Superior temporal gyrus (tissue), 1 donor: ENCODE measurements at regions not wholly inside any gene's neighbourhood (a gene's known extent, or its start where the extent isn't known, plus 50 kb on each side); places are given as distances from the start of the nearest gene placed in this dataset.
A peak's percentile ranks its signal among the peaks of the same experiment; 100 is the strongest.

Experiments used
- DNase-seq: peaks from one replicate; pipeline ENCODE4 v3.0.0-alpha.2; 2016; ENCODE audit errors: extremely low spot score

DNA sequence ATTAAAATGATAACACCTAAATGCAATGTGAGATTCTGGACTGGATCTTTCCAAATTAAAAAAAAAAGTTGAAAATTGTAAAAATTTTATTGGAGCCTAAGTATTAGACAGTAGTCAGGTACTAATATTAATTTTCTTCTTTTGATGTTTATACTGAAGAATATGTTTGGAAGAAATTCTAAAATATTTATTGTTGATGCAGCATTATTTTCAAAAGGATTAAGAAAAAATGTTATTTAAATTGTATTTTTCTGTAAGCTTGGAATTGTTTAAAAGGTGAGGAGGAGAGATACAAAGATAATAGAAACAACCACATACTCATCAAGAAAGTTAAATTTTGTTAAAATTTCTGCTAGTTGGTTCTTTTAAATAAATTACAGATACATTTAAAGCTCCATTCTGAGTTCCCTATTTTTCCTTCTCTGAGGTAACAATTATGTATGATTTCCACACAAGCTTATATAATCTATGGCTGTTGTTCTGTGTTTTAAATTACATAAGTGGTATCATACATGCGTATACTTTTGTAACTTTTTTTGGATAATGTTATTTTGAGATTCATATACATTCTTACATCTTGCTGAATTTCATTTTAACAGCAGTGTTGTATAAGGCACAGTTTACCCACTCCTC is 180.3 kb upstream of the RGS18 start:
- no peak for DNase-seq

DNA sequence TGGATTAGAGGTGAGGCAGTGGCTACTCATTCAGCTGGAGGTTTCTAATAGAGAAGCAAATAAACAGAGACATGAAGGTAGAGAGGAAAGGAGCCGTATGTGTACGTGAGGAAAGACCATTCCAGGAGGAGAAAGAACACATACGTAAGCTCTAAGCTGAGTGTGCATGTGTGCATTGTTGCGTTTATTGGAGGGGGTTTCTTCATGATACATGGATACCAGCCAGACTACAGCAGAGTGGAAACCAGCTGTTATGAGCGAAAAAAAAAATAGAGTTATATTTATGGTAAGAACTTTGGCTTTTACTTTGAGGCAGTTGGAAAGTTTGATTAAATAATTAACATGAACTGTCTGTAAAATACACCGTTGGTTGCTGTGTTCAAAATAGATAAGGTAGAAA is 173.4 kb upstream of the RGS18 start:
- no peak for DNase-seq

DNA sequence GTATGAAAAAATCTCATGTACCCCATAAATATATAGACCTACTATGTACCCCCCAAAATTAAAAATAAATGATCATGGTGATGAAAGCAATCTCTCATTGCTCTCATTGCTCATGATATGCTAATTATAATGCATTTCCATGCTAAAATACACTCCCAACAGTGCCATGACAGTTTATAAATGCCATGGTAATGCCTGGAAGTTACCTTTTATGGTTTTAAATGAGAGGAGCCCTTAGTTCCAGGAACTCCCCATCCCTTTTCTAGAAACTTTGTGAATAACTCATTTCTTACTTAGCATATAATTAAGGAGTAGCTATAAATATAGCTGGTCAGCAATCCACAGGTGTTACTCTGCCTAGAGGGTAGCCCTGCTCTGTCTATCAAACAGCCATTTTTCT is 166.1 kb upstream of the RGS18 start:
- no peak for DNase-seq

DNA sequence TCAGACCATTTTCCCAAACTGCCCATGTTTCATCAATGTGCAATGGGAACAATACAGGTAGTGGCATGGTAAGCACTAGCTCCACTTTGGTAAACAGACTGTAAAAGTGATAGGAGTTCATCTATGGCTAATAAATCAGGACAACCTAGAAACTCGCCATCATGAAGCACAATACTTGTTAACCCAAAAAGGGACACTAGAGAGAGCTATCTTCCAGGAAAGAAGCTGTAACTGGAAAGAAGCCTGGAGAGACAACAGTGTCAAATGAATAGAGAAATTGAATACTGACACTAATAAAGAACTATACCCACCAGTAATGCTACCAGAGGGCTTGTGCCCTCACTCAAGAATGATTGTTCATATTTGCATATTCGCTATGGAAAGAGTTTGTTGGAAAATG is 164.7 kb upstream of the RGS18 start:
- no peak for DNase-seq

DNA sequence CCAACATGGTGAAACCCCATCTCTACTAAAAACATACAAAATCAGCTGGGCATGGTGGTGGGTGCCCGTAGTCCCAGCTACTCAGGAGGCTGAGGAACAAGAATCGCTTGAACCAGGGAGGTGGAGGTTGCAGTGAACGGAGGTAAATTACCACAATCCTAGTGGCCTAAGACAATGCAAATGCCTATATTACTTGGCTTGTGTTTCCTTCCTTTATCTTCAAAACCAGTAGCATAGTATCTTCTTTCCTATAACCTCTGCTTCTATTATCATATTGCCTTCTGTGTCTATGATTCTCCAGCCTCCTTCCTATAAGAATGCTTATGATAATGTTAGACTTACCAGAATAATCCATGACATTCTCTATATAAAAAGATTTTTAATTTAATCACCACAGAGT is 156.2 kb upstream of the RGS18 start:
- DNase-seq: no peak

DNA sequence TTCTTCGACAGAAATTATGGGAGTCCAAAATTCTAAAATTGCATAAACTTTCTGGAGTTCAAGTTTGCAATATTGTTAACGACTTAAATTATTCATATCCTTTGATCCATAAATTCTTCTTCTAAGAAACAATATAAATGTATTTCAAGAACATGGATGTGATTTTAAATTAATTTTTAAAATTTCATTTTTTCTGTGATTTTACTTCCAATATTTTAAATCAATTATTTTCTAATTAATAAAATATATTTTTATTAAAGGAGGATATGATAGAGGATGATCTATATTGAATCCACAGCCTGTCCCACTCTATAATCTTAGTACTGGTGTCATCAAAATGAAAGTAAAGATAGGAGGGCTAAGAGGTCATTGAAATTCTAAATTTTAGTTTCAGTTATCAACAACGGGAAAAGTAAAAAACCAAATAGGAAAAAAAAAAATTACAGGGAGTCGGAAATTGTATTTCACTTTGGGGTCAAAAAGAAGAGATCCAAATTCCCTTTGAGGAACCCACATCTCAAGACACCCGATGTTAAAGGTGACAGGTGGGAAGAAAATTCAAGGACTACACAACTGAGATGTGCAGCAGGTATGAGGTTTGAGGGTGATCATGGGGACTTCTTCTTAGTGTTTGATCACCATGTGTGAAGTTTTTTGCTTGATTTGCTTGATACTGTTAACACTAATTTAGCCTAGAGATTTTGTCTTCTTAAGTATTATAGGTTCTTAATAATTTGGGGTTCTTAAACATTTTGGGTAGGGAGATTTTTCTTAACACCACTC is 154.8 kb upstream of the RGS18 start:
- DNase-seq: no peak

DNA sequence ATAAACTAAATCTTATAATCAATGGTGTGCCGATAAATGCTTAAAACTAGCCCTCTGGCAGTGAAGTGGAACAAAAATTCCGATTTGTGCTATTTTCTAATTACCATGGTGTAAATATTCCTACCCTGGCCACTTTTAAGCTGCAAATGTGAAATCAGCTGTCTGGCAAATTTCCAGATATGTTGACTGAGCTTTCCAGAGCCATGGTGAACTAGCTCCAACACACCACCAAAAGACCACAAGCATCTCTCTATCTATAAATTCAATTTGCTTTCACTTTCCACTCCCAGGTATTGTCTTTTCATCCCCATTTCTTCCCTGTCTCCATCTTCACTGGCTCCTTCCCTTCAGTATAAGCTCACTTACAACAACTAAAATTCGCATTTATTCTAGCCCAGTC is 152.3 kb upstream of the RGS18 start:
- DNase-seq: no peak

DNA sequence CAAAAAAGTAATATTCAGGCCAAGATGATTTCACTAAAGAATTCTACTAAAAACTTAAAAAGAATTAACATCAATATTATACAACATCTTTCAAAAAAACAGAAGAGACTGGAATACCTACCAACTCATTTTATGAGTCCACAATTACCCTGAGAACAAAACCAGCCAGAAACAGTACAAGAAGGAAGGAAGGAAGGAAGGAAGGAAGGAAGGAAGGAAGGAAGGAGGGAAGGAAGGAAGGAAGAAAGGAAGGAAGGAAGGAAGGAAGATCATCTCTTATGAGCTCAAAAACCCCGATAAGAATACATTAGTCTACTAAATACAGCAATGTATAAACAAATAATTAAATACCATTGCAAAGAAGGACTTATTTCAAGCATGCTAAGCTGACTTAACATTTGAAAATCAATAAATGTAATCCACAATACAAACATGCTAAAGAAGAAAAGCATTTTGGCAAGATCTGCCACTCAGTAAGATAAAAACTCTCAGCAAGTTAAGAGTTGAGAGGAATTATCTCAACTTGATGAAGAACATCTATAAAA is 149.9 kb upstream of the RGS18 start:
- DNase-seq: no peak

DNA sequence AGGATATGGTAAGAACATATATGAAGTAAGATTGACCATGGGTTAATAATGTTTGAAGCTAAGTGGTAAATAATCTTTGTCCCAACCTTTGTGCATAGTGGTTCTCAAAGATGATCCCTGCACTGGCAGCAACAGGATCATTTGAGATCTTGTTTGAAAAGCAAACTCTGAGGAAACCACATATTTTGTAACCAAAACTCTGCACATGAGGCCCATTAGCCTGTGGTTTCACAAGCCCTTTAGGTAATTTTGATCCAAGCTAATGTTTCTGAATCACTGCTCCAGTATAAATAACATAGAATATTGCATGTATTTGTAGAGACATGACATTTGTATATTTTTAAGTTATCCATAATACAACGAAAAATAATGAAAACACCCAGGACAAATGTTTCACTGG is 147.9 kb upstream of the RGS18 start:
- DNase-seq: no peak

DNA sequence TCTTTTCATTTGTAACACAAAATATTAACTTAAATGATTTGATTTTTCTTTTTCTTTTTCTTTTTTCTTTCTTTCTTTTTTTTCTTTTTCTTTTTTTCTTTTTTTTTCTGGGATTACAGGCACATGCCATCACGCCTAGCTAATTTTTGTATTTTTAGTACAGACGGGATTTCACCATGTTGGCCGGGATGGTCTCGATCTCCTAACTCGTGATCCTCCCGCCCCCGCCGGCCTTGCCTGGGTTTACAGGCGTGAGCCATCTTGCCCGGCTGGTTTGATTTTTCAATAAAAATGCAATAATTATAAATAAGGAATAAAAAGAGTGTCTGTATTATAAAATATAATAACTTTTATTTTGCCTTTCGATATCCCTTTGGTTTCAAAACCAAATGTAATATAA is 146.7 kb upstream of the RGS18 start:
- DNase-seq: no peak

DNA sequence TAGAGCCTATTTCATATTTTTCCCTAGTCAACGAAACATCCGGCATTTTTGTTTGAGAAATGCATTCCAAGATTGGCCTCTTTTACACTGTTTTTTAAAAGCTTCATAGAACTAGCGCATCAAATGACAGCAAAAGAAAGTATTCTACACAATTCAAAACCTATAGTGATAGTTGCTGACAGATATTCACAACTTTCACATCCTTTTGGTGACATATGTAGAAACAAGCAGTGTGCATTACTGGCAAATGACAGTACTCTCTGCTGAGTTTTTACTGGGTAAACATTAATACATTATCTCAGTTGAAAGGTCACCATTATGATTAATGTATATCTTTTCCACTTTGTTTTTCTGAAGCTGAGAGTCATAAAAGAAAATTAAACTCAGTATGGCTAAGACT is 135.4 kb upstream of the RGS18 start:
- no peak for DNase-seq

DNA sequence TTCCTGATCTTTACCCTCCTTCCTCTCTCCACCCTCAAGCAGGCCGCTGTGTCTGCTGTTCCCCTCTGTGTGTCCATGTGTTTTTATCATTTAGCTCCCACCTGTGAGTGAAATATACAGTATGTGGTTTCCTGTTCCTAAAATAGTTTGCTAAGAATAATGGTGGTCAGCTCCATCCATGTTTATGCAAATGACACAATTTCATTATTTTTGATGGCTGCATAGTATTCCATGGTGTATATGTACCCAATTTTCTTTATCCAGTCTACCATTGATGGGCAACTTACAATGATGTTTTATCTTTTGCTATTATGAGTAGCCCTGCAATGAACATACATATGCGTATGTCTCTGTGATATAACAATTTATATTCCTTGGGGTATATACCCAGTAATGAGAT is 133.4 kb upstream of the RGS18 start:
- DNase-seq: no peak

DNA sequence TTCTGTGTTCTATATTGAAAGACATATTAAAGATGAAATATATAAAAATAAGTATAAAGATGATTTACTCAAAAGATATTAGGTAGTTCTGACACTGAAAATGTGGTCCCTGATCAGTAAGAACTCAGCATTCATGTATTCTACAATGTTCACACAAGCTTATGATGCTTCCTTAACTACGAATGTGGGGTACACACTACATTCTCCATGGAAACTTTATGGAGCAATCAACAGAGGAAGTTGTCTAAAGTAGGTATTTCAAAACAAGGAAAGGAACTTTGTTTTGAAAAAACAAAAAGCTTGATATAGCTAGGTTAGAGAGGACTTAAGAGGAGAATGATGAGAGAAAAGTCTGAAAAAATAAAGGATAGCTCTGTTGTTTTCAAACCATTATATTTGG is 119.7 kb upstream of the RGS18 start:
- no peak for DNase-seq

DNA sequence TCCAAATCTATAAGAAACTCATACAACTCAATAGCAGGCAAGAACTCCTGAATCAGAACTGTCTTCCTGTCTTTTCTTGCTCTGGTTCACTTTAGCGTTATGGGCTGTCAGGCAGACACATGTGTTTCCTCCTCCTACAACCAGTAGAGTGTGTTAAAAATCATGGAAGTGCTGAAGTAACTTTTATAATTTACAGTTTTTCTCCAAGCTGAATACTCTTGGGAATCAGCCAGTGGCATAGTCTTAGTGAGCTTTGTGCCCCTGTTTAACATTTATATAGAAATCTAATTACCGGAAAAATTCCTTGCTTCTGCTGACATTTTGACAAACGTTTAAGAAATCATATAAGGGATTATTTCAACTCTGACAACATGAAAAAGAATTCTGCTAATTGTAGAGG is 113.1 kb upstream of the RGS18 start:
- DNase-seq: no peak

DNA sequence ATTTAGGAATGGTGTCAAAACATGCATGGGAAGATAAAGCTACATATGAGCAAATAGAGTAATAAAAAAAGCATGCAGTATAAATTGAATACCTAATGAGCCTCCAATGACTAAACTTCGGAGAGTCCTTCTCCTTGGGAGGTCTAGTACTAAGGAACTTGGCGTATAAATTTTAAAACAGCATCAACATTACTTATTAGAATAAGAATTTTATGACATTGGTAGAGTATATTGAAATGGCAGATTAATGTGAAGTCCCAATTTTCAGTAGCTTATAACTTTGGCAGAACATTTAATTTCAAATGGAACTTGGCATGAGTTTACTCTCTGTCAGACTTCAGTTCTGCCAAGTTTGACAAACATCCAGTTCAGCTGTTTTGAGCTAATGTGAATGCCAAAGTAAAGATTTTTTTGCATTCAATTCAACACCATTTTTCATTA is 104.7 kb upstream of the RGS18 start:
- DNase-seq: peak; percentile 66

DNA sequence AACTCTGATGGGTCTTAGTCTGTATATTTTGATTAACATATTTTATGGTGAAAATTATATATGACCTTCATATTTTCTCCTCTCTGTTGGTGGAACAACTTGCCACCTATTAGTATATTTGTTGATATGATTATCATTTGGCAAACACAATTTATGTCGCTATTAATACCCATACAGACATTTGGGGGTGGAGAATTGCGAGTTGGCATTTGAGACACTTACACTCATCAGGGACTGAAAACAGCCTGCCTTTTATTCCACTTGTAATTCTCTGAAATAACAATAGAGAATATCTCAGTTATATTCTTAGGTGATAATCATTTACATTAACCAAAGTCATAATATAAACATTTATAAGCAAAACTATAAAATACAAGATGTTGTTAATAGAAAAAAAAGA is 100.5 kb upstream of the RGS18 start:
- no peak for DNase-seq

DNA sequence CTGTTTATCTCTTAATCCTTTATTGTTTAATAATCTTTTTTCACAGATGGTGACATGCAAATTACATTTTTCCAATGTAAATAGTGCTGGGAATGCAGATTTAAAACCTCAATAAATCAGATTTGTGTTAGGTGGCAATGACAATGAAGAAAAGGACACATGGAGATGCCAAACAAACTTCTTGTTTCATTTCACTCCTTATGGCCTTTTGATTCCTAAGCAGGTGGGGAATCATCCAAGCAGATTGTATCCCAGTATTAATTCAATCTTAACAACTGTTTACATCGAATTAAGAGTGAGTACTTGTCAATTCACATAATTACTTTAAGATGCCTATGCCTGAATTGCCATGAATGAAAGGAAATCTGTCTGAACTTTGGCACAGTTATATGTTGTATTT is 98.9 kb upstream of the RGS18 start:
- DNase-seq: no peak

DNA sequence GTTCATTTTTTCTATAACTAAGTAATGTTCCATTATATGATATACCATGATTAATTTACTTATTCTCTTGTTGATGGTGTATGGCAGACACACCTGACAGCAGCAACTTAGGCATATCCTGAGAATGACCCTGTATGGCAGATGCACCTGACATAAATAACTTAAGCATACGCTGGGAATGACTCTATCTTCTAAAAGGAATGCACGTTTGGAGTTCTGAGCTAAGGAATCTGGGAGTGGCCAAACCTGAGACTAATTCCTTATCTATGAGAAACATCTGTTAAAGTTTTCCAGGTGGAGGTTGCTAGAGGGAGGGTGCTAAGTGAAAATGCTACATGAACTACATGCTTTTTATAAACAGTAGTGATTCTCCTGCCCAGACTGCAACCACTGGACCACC is 96.7 kb upstream of the RGS18 start:
- no peak for DNase-seq

DNA sequence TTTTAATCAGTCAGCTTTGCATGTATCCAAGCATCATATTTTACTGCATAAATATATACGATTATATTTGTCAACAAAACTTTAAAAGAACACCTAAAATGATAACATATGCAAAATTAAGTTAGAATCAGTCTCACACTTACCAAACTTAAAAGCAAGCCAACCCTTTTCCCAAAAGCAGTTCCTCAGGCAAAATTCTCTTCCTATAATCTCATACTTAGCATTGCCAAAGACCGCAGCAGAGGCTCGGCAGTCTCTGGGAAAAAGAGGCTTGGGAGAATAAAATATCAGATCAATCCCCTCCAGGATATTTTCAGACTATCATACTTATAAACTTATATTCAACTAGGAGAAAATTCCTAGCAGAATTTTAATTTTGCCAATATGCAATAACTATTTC is 93.2 kb upstream of the RGS18 start:
- DNase-seq: no peak

DNA sequence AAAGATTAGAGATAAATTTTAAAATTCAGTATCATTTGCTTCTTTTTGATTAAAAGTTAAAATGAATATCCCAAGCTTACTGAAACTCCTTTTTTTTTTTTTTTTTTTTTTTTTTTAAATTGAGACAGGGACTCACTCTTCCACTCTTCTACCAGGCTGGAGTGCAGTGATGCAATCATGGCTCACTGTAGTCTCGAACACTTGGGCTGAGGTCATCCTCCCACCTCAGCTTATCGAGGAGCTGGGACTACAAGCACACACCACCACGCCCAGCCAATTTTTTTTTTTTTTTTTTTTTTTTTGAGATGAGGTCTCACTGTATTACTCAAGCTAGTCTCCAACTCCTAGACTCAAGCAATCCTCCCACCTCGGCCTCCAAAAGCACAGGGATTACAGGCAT is 92.1 kb upstream of the RGS18 start:
- no peak for DNase-seq

DNA sequence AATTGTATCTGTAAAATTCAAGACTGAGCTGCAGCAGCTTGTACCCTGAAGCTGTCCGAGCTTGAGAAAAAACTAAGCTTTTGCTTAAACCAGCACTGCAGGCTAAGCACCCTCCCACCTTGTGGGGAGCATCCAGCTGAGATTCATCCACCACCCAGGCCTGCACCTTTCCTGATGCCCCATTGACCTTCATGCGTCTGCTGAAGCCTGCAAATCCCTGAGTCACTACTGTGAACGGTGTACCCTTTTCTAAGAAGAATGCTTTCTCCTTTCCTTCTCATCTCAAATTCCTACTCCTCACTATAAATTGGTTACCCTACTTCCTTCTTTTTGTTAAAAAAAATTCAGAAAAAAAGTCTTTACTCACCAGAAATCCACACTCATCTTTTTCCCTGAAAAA is 90.9 kb upstream of the RGS18 start:
- no peak for DNase-seq

DNA sequence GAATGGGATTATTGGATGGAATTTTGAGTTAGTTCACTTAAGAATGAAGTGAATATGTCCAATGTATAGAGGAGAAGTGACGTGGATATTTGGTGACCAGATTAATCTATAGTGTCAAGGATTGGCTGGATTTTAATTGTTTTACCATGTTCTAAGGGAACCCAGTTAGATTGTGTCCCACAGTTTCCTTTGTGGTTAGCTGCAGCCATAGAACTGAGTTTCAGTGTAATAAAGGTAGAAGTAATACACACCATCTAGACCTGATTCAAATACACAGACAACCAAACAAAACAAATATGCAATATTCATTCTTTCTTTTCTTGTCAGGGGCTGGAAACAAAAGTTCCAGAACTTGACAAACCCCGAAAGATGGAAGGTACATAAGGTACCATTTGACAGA is 88.0 kb upstream of the RGS18 start:
- DNase-seq: no peak

DNA sequence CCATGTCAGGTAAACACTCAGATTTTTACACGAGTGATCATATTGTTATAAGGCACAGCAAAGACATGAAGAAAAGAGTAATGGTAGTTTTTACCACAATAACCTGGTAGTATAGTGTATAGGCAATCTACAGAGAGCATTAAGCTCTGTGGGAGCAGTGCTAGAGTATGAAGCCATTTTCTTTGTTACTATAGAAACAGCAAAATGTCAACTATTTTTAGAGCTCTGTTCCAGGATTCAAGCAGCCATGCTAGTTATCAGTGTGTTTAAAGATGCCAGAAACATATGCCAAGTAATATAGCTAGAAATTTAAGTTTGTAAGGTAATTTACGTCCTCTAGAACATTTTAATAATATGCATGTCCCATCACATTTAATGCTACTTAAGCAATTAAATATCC is 77.6 kb upstream of the RGS18 start:
- DNase-seq: peak; percentile 47

DNA sequence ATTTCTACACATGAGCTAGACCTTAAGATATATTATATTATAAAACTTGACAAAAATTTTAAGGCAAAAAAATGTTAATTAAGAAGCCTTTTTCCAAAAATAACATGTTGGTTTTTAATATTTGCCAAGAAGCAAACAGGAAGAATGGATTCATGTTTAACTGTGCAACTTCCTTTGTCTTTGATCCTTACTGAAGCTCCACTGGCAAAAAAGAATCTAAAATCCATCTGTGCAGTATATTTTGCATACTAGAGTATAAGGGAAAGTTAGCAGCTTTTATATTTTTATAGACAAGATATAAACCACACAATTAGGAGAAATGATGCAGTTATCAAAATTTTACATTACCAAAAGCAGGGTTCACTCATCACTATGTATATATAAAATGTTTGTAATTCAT is 76.9 kb upstream of the RGS18 start:
- DNase-seq: no peak
